Astrocyte of the cerebellum (primary cell): ENCODE measurements at regions not wholly inside any gene's neighbourhood (a gene's known extent, or its start where the extent isn't known, plus 50 kb on each side); places are given as distances from the start of the nearest gene placed in this dataset.
"Not testable (repeated sequence)": the region's sequence is repeated elsewhere in the genome, so short reads cannot be mapped to it uniquely, and the experiment has no call there.

ENCODE experiments used
- DNase-seq: peaks from one replicate; pipeline ENCODE4 v3.0.0-alpha.2; 2011; ENCODE audit warnings: low read depth
- H3K4me3 ChIP-seq: 2 replicates; pipeline ENCODE4 v1.5.1; 2011; ENCODE audit warnings: mild to moderate bottlenecking, low read depth, low read length, moderate library complexity
- in situ Hi-C: cut with HindIII; loops from 2 replicates; pipeline ENCODE4 v1.10.0; 2017; ENCODE audit warnings: low sequenced_read_pairs
- TF ChIP-seq, protein P1 (sequence below): IDR thresholded peaks from 2 replicates; pipeline ENCODE4 v1.5.1; 2012; ENCODE audit warnings: low read length, low read depth, moderate library complexity, mild to moderate bottlenecking; ENCODE audit errors: missing control alignments

- TF ChIP-seq, protein P1, sequence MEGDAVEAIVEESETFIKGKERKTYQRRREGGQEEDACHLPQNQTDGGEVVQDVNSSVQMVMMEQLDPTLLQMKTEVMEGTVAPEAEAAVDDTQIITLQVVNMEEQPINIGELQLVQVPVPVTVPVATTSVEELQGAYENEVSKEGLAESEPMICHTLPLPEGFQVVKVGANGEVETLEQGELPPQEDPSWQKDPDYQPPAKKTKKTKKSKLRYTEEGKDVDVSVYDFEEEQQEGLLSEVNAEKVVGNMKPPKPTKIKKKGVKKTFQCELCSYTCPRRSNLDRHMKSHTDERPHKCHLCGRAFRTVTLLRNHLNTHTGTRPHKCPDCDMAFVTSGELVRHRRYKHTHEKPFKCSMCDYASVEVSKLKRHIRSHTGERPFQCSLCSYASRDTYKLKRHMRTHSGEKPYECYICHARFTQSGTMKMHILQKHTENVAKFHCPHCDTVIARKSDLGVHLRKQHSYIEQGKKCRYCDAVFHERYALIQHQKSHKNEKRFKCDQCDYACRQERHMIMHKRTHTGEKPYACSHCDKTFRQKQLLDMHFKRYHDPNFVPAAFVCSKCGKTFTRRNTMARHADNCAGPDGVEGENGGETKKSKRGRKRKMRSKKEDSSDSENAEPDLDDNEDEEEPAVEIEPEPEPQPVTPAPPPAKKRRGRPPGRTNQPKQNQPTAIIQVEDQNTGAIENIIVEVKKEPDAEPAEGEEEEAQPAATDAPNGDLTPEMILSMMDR: no peak
- no peak for DNase-seq
- in situ Hi-C loops: no loop called here
- H3K4me3 ChIP-seq: no peak overlapping the region
These were observed 125.8 kb downstream of the TLR5 start for GRCh38 chr1:223017291-223017690.

DNA sequence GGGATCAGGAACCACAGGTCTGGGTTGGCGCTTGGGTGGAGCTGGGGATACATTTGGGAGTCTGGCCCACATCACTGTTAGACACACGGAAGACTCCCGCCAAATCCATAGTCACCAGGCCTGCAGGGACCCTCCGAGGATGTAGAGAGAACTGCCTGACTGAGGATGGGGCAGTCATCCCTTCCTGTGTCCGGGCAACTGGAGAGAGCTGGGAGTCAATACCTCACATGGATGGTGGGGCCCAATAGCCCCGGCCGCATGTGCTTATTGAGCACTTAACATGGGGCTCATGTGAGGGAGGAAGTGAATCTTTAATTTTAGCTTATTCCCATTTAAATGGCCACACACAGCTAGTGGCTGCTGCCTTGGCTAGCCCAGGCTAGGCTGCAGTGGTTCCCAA is 124.5 kb downstream of the TLR5 start:
- no peak for DNase-seq
- TF ChIP-seq, protein P1: no peak
- no peak overlapping the region for H3K4me3 ChIP-seq
- in situ Hi-C loops: no loop called here

DNA sequence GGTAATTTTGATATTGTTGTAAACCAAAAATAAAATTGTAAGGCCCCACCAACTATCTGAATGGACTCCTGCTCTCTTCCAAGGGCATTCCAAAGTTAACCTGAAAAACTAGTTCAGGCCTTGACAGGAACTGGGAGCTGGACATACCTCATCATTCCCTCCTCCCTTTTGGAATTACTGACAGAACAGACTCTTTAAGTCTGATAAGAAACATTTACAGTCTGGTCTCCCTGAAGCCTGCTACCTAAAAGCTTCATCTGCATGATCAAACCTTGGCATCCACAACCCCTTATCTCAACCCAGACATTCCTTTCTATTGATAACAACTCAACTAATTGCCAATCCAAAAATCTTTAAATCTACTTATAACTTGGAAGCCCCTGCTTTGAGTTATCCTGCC is 123.8 kb downstream of the TLR5 start:
- no peak for DNase-seq
- TF ChIP-seq, protein P1: no peak
- in situ Hi-C loops: no loop called here
- H3K4me3 ChIP-seq: no peak overlapping the region

DNA sequence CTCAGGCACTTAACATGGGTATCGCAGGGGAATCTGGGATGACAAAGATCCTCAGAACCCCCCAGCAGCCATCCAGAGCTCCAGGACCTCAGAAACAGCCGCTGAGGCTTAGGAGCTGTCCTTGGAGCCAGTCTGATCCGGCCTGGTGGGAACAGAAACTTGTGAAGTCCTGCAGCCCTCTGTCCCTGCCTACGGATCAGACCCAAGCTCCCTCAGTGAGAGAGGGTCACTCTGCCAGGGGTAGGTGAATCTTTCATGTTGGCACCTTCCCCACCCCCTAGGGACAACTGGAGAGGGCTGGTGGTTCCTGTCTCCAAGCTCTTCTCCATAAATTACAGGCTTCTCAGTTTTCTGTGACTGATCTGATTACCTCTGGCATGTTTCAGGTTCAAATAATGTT is 122.3 kb downstream of the TLR5 start:
- in situ Hi-C loops: no loop called here
- H3K4me3 ChIP-seq: no peak overlapping the region
- DNase-seq: no peak
- TF ChIP-seq, protein P1: no peak

GRCh38 chr1:223022641-223023473 is 120.2 kb downstream of the TLR5 start:
- TF ChIP-seq, protein P1: no peak

GRCh38 chr1:223023863-223024262 is 119.2 kb downstream of the TLR5 start:
- TF ChIP-seq, protein P1: no peak
- no peak overlapping the region for H3K4me3 ChIP-seq
- in situ Hi-C loops: no loop called here
- DNase-seq: no peak

More at GRCh38 chr1:223022641-223023473, 120.2 kb downstream of the TLR5 start:
- no peak for DNase-seq
- no peak overlapping the region for H3K4me3 ChIP-seq
- in situ Hi-C loops: no loop called here

GRCh38 chr1:223024486-223024885 is 118.6 kb downstream of the TLR5 start:
- DNase-seq, in situ Hi-C loops: not testable (repeated sequence)

DNA sequence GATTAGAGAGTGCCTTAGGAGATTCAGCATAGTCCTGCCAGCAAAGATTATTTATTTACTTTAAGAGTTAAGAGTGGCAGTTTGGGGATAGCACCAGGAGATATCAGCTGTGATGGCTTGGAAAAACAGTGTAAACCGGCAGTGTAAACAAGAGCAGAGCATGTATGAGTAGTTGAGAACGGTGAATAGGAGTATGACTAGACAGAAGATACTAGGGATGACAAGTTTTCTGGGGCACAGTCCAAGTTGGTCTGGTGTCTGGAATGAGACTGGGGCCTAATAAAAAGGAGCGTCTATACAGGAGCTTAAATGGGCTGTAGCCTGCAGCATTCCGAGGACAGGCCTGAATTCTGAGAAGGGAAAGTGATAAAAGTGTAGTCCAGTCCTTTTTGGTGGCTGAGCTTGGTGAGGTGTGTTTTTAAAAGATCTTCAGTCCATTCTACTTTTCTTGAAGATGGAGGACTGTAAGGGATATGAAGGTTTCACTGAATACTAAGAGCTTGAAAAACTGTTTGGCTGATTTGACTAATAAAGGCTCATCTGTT is 117.8 kb downstream of the TLR5 start:
- in situ Hi-C loops, DNase-seq, H3K4me3 ChIP-seq: not testable (repeated sequence)

More at GRCh38 chr1:223024486-223024885, 118.6 kb downstream of the TLR5 start:
- H3K4me3 ChIP-seq: not testable (repeated sequence)

- H3K4me3 ChIP-seq, in situ Hi-C loops, DNase-seq: not testable (repeated sequence)
These were observed 116.4 kb downstream of the TLR5 start for GRCh38 chr1:223026639-223027038.
